Erythroblast (primary cell): ENCODE measurements at regions not wholly inside any gene's neighbourhood (a gene's known extent, or its start where the extent isn't known, plus 50 kb on each side); places are given as distances from the start of the nearest gene placed in this dataset.

Source experiments
- GATA1 ChIP-seq: IDR thresholded peaks from 2 replicates; pipeline ENCODE4 v1.6.1; 2011; ENCODE audit warnings: low read depth, mild to moderate bottlenecking, control low read depth, low read length, moderate library complexity
- POLR2A ChIP-seq: IDR thresholded peaks from 2 replicates; pipeline ENCODE4 v1.6.1; 2011; ENCODE audit warnings: mild to moderate bottlenecking, low read length

- TF ChIP-seq POLR2A (no peak), GATA1 (no peak)
These were observed 231.7 kb upstream of the AFF2 start for GRCh38 chrX:148268673-148269072.
